GM20000 (cell line): ENCODE measurements at regions not wholly inside any gene's neighbourhood (a gene's known extent, or its start where the extent isn't known, plus 50 kb on each side); places are given as distances from the start of the nearest gene placed in this dataset.

ENCODE experiments used
- DNase-seq: peaks from one replicate; pipeline ENCODE4 v3.0.0; 2012; ENCODE audit warnings: low spot score
- CTCF ChIP-seq: IDR thresholded peaks from 2 replicates; pipeline ENCODE4 v1.5.1; 2012; ENCODE audit warnings: mild to moderate bottlenecking, control low read depth; ENCODE audit errors: extremely low read depth, missing control alignments

- no peak for TF ChIP-seq CTCF
- no peak for DNase-seq
Observed at GRCh38 chr6:2594868-2595267, 155.9 kb downstream of the MYLK4 start.

- TF ChIP-seq CTCF = no peak
- DNase-seq = no peak
Observed at GRCh38 chr6:2593167-2593566, 157.6 kb downstream of the MYLK4 start.

GRCh38 chr6:2589171-2589661 lies 161.5 kb downstream of the MYLK4 start:
- DNase-seq = no peak
- TF ChIP-seq CTCF = no peak

GRCh38 chr6:2583459-2583858 lies 167.3 kb downstream of the MYLK4 start:
- no peak for DNase-seq
- no peak for TF ChIP-seq CTCF

GRCh38 chr6:2582268-2582667 lies 168.5 kb downstream of the MYLK4 start:
- no peak for DNase-seq

GRCh38 chr6:2581611-2582010 lies 169.1 kb downstream of the MYLK4 start:
- TF ChIP-seq CTCF = no peak

More at GRCh38 chr6:2582268-2582667, 168.5 kb downstream of the MYLK4 start:
- no peak for TF ChIP-seq CTCF

GRCh38 chr6:2581011-2581410 lies 169.7 kb downstream of the MYLK4 start:
- TF ChIP-seq CTCF = no peak
- DNase-seq = no peak

More at GRCh38 chr6:2581611-2582010, 169.1 kb downstream of the MYLK4 start:
- no peak for DNase-seq
